CD4-positive, alpha-beta T cell (primary cell): ENCODE measurements at regions not wholly inside any gene's neighbourhood (a gene's known extent, or its start where the extent isn't known, plus 50 kb on each side); places are given as distances from the start of the nearest gene placed in this dataset.
A peak's percentile ranks its signal among the peaks of the same experiment; 100 is the strongest.

Source experiments
- ATAC-seq: fragments of 200-7000 bp; cut with Tn5 transposase; one replicate; pipeline ENCODE4 v1.10.0; 2022; ENCODE audit warnings: mild to moderate bottlenecking; ENCODE audit not compliant: poor library complexity
- CTCF ChIA-PET: fragments of 350-600 bp; sonication (Branson Sonifier 250); formaldehyde crosslinking; loops from one replicate; lab custom pipeline; 2021; ENCODE audit warnings: antibody characterized with exemption, inconsistent platforms; lab: Charles Lee
- POLR2A ChIA-PET: fragments of 350-600 bp; sonication (Branson Sonifier 250); formaldehyde crosslinking; loops from one replicate; lab custom pipeline; 2021; ENCODE audit warnings: antibody characterized with exemption, inconsistent platforms; lab: Charles Lee
- DNase-seq, 14 experiments: peaks; one replicate each; pipeline ENCODE4 v3.0.0-alpha.2; 2013 to 2020; ENCODE audit warnings: mixed read lengths in 2 of 14
- H3K27ac ChIP-seq, 2 donors: one replicate each; pipeline versions ENCODE4 v1.5.1 to v1.7.0; 2013; ENCODE audit warnings: low read length in 2 of 2, low read depth in 1 of 2, mild to moderate bottlenecking in 1 of 2
- H3K27me3 ChIP-seq, 2 experiments: 1 replicate in 1 of 2; 2 replicates in 1 of 2; pipeline versions ENCODE4 v1.6.1 to v1.7.0; 2013; ENCODE audit warnings: low read length in 2 of 2, control low read depth in 1 of 2, mild to moderate bottlenecking in 1 of 2, moderate library complexity in 1 of 2; ENCODE audit not compliant: insufficient read depth in 2 of 2, control insufficient read depth in 1 of 2
- H3K36me3 ChIP-seq: one replicate; pipeline ENCODE4 v1.6.1; 2013; ENCODE audit warnings: low read length, control low read depth; ENCODE audit not compliant: insufficient read depth
- H3K4me1 ChIP-seq: one replicate; pipeline ENCODE4 v1.6.1; 2013; ENCODE audit warnings: low read length, control low read depth; ENCODE audit not compliant: insufficient read depth
- H3K4me3 ChIP-seq: one replicate; pipeline ENCODE4 v1.5.1; 2013; ENCODE audit warnings: mild to moderate bottlenecking, low read length, moderate library complexity
- H3K9me3 ChIP-seq, 2 experiments: 1 replicate in 1 of 2; 2 replicates in 1 of 2; pipeline versions ENCODE4 v1.6.1 to v1.7.0; 2013; ENCODE audit warnings: low read length in 2 of 2, mild to moderate bottlenecking in 2 of 2, control low read depth in 1 of 2, moderate library complexity in 1 of 2; ENCODE audit not compliant: control insufficient read depth in 1 of 2, insufficient read depth in 1 of 2
- H3K27ac Mint-ChIP-seq: one replicate; pipeline ENCODE4 v1.8.0; 2020; ENCODE audit warnings: mixed read lengths
- H3K27me3 Mint-ChIP-seq: one replicate; pipeline ENCODE4 v1.8.0; 2021; ENCODE audit warnings: mixed read lengths
- H3K36me3 Mint-ChIP-seq: one replicate; pipeline ENCODE4 v1.8.0; 2021; ENCODE audit warnings: low read depth, mixed read lengths
- H3K4me1 Mint-ChIP-seq: one replicate; pipeline ENCODE4 v1.8.0; 2021; ENCODE audit warnings: low read depth, mixed read lengths
- H3K4me3 Mint-ChIP-seq: one replicate; pipeline ENCODE4 v1.8.0; 2020; ENCODE audit warnings: mild to moderate bottlenecking, mixed read lengths
- H3K9me3 Mint-ChIP-seq: one replicate; pipeline ENCODE4 v1.8.0; 2020; ENCODE audit warnings: mixed read lengths
- CTCF ChIP-seq: fragments of 200-600 bp; IDR thresholded peaks from one replicate; pipeline ENCODE4 v1.8.0; 2022; ENCODE audit warnings: antibody characterized with exemption, mild to moderate bottlenecking
- intact Hi-C, 2 experiments: fragments of 100-400 bp; cut with DNase I in 1 of 2; cut with micrococcal nuclease in 1 of 2; formaldehyde crosslinking; loops; one replicate each; pipeline versions ENCODE4 v1.15.1 to v1.9.0; 2023 to 2025; cut with DNase I, micrococcal nuclease

GRCh38 chr1:100616121-100616621, 78.2 kb downstream of the GPR88 start:
- no peak overlapping the region for H3K4me3 Mint-ChIP-seq
- ATAC-seq (no peak), DNase-seq (no peak)
- H3K36me3 Mint-ChIP-seq, result no peaks in the 10 kb centered on the region
- no peaks in the 10 kb centered on the region for H3K27me3 Mint-ChIP-seq
- Histone ChIP-seq H3K4me1 (peaks cover 5% of the 10 kb centered on the region), H3K27me3 (peaks cover 0 to 2% of the 10 kb centered on the region in 2 experiments), H3K9me3 (no peaks in the 10 kb centered on the region), H3K4me3 (no peak overlapping the region), H3K36me3 (no peaks in the 10 kb centered on the region), H3K27ac (no peak overlapping the region)
- H3K9me3 Mint-ChIP-seq, result no peaks in the 10 kb centered on the region
- peaks cover 23% of the 10 kb centered on the region for H3K4me1 Mint-ChIP-seq
- CTCF ChIA-PET, result no interaction called here
- no peak overlapping the region for H3K27ac Mint-ChIP-seq
- POLR2A ChIA-PET, result interaction anchor here (1.2 kb wide), 1 partner anchor 9 kb away, joined by 7 read pairs; no protein-coding TSS in a partner anchor
- no peak for TF ChIP-seq CTCF
- intact Hi-C loops, result no loop called here

- Mint-ChIP-seq H3K4me1 (no peaks in the 10 kb centered on the region), H3K27ac (no peak overlapping the region), H3K9me3 (no peaks in the 10 kb centered on the region), H3K36me3 (no peaks in the 10 kb centered on the region), H3K4me3 (no peak overlapping the region), H3K27me3 (no peaks in the 10 kb centered on the region)
- no peaks in the 10 kb centered on the region for H3K9me3 ChIP-seq
- no peaks in the 10 kb centered on the region for H3K4me1 ChIP-seq
- no peak overlapping the region for H3K4me3 ChIP-seq
- ChIA-PET POLR2A (no interaction called here), CTCF (no interaction called here)
- H3K36me3 ChIP-seq, result no peaks in the 10 kb centered on the region
- peak in 1 of 14 experiments; percentile 17 for DNase-seq
- peaks cover 0 to 2% of the 10 kb centered on the region in 2 experiments for H3K27me3 ChIP-seq
- ATAC-seq, result no peak
- no peak for TF ChIP-seq CTCF
- intact Hi-C loops, result no loop called here
- no peak overlapping the region for H3K27ac ChIP-seq
Measured at GRCh38 chr1:100622037-100622436, 84.1 kb downstream of the GPR88 start.

- Mint-ChIP-seq H3K36me3 (no peaks in the 10 kb centered on the region), H3K27ac (no peak overlapping the region), H3K9me3 (no peaks in the 10 kb centered on the region), H3K4me3 (no peak overlapping the region), H3K4me1 (no peaks in the 10 kb centered on the region), H3K27me3 (no peaks in the 10 kb centered on the region)
- no peak for ATAC-seq
- no peak for TF ChIP-seq CTCF
- Histone ChIP-seq H3K9me3 (no peaks in the 10 kb centered on the region), H3K27me3 (peaks cover 0 to 6% of the 10 kb centered on the region in 2 experiments), H3K27ac (no peak overlapping the region), H3K36me3 (no peaks in the 10 kb centered on the region), H3K4me1 (no peaks in the 10 kb centered on the region), H3K4me3 (no peak overlapping the region)
- no peak for DNase-seq
- ChIA-PET CTCF (interaction anchor here (0.6 kb wide), 1 partner anchor 119 kb away, joined by 3 read pairs; no protein-coding TSS in a partner anchor), POLR2A (no interaction called here)
- intact Hi-C loops, result no loop called here
Measured at GRCh38 chr1:100622506-100622905, 84.6 kb downstream of the GPR88 start.
